ENCODE measurements at regions not wholly inside any gene's neighbourhood (a gene's known extent, or its start where the extent isn't known, plus 50 kb on each side); places are given as distances from the start of the nearest gene placed in this dataset.
"Not testable (repeated sequence)": the region's sequence is repeated elsewhere in the genome, so short reads cannot be mapped to it uniquely, and the experiment has no call there.

DNA sequence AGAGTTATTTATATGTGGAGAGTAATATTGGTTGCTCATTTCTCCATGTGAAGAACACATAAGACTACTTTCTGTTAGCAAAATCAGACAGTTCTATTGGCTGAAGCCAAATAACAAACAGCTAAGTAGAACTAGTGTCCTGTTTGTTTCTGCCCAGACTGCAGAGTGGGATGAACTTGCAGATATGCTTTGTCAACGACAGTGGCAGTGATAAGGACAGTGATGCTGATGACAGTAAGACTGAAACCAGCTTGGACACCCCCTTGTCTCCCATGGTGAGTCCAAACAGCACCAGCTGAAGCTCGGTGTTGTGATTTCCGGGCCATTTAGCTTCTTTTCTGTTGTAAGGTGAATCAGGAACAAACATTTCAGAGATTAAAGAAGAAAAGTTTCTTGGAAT lies 102.6 kb upstream of the IL12A start:
- DNase-seq: no peak

DNA sequence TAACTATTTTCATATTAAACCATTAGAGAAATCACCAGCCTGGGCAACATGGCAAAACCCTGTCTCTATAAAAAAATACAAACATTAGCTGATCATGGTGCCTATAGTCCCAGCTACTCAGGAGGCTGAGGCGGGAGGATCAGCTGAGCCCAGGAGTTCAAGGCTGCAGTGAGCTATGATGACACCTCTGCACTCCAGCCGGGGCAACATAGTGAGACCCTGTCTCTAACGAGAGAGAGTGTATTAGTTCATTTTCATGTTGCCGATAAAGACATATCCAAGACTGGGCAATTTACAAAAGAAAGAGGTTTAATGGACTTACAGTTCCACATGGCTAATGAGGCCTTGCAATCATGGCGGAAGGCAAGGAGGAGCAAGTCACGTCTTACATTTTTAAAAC lies 102.1 kb upstream of the IL12A start:
- not testable (repeated sequence) for DNase-seq

DNA sequence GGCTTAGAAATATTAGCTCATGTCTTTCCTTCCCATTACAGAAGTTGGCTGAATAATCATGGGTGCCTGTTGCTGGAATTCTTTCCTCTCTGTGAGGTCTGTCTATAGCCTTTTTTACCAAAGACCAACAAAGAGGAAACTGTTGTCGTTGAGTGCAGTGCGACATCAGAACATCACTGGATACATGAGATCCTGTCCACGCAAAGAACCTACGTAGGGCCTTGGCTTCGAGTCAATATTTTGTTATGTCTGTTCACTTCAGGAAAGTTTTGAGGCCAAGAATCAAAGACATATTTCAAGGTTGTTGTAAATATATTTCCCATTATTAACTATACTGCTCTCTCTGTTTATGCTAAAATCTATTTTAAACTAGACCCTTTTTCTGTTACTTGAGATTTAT lies 101.5 kb upstream of the IL12A start:
- no peak for DNase-seq

DNA sequence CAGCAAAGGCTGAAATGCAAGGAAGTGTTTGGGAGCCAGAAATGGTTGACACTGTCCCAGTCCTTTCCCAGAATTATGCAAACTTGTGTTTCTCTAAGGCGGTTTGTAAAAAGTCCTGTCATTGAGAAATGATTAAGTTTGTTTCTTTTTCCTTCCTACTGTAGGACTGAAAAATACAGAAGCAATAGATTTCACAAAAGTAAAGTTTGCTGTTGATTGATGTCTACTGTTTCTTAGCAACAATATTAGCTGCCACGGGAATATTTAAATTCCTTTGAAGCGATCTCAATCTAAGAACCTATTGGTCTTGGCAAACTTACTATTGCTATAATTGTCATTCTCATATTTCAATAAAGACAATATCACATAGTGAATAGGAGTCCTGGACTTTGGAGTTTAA lies 100.7 kb upstream of the IL12A start:
- DNase-seq: no peak

DNA sequence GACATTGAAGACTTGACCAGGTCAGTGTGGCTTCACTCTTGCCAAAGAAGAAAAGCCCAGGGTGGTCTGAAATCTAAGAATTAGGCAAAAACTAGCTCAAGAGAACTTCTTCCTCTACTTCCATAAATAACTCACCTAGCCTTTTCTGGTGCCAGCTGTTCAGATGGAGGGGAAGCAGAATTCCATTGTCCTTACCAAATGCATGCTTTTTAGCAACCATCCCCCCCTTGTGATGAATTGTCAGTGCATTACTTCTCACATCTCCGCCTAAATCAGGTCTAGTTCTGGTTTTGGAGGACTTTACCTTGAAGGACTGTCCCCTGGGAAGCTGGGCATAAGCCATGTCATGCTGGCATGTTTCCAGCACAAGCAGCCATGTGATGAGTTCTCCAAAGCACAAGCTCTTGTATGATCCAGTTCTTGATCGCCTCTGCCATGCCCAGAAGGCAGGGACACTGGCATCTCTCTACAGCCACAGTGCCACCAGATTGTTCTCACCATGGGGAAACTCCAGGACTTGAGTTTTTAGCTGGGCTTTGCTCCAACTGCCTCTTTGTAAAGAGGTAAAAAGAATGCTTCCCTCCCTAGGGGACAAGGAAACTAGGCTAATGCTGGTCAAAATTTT lies 96.4 kb upstream of the IL12A start:
- no peak for DNase-seq

DNA sequence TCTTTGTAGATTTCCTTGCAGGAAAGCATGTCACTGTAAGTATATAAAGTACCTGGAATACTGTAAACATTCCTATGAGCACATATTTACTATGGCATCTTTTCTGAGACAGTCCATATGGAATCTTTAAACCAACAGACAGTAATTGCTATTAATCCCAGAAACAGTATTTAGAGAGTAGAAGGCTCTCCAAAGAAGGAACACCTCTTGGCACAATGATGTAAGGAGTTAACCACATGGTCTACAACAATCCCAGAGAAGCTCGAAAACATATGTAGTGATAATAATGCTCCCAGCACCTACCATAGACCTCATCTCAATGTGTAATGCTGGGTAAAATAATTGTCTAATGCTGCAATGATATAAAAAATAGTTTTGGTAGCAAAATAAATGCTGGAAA lies 95.8 kb upstream of the IL12A start:
- no peak for DNase-seq

DNA sequence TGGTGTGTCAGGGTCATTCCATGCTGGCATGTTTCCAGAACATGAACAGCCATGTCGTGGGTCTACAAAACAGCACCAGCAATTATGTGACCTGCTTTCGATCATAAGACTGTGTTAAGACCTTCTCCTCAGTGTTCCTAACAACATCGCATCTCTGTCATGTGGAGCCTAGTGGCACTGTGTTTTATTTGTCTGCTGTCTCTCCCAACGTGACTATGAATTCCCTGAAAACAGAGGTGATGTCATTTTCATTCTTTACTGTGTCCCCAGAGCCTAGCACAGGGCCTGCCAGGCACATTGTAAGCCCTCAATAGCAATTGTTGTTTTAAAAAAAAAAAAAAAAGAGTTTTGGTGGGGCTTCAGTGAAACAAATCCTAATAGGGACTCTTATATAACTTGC lies 94.2 kb upstream of the IL12A start:
- DNase-seq: no peak

DNA sequence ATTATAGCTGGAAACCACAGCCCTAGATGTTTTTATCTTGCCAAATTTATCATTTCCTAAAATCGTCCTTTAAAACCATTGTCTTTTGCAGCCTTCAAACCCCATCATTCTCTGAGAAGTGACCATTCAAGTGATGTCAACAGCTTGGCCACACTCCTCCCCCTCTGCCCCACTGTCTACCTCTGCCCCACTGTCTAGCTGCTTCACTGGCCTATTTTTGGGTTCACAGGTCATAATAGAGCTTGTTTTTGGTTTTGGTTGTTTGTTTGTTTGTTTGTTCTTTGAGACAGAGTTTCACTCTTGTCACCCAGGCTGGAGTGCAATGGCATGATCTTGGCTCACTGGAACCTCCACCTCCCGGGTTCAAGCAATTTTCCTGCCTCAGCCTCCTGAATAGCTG lies 93.2 kb upstream of the IL12A start:
- no peak for DNase-seq

DNA sequence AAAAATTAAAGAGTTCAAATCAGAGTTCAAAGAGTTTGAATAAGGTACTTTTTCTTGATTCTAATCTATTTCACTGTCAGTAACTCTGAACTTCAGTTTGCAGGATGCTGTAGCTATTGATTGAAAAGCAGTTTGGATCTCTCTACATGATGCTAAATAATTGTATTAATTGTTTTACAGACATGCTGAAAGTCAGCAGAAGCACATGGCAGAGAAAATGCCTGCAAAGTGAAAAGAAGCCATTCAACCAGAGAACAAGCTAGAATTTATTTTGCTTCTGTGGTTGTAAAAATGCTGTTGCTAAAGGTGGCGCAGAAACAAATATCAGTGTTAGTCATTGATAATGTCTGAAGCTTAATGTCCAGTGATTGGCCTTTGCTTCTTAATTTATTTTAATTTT lies 92.1 kb upstream of the IL12A start:
- DNase-seq: no peak

DNA sequence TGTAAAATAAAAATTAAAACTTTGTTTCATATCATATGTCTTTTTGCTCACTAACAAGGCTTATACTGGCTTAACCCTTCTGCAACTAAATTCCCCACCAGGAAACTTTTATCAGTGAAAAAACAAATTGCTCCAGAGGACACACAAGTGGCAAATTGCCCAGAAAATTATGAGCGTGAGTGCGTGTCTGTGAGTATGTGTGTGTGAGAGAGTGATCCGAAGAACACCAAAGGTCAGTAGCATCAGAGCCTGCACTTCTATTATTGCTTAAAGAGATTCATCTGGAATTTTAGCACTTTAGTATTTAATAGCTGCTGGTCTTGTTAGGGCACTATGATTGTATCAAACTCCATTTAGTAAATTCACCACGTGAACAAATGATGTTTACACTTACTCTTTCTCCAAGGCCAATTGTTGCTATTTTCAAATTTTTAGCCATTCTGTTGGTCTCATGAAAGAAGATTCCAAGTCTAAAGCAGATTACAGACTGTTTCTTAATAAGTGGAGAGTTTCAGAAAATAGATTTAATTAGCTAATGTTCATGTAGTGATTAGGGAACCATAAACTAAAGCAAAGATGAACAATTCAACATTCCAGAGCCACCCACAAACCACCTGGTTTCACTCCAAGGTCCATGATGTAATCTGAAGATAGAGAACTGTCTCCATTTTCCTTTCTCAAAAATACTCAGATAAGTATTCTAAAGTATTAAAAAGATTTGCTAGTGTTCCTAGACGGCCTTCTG lies 91.1 kb upstream of the IL12A start:
- DNase-seq: peak; percentile 36

DNA sequence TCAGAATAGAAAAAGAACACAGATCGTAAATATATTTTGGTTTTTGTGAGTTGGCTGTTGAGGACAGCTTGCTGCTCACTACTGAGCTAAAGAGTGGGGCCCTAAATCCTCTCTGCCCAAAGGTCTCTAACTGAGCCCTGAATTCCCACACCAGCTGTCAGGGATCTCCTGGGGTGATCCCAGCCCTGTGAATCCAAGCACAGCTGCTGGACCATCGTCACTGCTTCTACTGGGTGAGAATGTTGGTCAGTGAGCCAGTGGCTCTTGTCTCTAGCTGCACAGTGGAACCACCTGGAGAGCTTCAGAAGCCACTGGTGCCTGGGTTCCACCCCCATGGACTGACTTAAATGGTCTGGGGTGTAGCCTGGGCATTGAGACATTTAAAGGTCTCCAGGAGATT lies 90.5 kb upstream of the IL12A start:
- no peak for DNase-seq

DNA sequence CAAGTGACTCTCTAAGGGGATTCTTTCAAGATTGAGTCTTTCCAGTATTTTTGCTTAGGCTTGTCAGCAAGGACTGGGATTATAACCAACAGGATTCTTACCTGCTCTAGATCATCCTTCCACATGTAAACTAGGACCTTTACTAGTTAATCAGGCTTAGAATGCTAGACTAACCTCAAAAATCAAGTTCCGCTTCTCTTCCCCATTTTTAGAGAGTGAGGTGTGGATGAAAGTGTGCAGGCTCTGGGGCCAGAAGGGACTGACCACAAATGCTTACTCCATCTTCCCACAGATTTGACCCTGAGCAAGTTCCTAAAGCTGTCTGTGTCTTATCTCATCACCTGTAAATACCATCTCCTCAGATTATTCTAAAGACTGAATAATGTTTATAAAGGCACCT lies 89.5 kb upstream of the IL12A start:
- no peak for DNase-seq

DNA sequence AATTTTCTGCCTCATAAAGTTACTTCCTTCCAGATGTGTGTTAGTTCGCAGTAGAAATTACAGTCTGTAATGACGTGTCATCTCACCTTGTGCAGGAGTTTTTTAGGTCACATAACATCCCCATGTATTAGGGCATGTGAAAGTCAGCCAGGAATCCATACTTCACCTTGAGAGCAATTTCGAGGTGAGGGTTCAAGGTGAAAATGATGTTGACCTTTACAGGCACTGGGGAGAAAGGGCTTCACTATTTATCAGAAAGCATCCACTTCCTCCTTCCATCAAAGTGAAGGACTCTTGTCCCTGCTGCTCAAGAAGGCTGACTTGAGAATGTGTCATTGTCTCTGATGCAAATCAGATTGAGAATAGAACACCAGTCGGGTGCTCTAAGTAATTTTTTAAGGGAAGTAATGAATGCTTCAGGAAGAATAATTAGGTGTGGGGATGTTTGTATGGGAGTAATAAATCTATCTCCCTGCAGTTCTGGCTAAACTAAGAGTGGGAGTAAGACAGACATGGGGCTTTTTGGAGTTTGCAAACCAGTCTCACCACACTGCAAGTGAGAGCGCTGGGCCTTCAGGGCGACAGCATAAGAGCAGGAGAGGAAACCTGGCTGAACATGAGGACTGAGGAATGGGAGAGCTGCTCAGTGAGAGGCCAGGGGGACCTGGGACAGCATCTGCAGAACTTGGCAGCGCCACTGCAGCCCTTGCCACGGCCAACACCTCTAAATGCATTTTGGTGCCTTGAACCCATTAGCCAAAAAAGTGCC lies 85.9 kb upstream of the IL12A start:
- DNase-seq: no peak

DNA sequence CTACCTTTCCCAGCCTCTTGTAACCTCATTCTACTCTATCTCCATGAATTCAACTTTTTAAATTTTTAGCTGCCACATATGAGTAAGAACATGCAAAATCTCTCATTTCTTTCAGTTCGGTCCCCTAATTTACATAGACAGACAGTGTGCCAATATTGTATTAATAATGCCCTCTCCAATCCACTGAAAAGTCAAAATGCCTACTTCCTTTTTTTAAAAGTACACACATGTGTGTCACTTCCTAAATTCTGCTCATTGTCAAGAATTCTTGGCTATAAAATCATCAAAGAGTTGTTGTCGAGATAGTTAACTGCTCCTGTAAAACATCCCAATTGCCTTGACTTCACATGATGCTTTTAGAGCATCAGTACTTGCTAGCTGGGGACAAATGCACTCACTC lies 84.2 kb upstream of the IL12A start:
- DNase-seq: no peak

DNA sequence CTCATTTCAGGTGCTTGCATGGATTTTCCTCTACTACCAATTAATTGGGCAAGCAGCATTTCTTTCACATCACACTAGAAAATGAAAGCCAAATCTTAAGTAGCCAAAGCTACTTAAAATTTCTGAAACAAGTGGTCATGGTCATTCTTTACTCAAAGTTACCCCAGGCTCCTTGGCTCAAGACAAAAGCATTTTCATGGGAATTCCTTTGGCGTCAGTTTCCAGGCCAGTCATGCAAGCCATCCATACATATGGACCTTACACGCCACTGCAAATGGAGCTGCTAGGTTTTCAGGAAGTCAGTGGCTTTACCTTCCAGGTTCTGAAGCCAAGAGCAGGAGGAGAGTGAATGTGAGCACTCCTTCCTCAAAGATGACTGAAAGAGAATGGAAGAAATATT lies 83.7 kb upstream of the IL12A start:
- no peak for DNase-seq

DNA sequence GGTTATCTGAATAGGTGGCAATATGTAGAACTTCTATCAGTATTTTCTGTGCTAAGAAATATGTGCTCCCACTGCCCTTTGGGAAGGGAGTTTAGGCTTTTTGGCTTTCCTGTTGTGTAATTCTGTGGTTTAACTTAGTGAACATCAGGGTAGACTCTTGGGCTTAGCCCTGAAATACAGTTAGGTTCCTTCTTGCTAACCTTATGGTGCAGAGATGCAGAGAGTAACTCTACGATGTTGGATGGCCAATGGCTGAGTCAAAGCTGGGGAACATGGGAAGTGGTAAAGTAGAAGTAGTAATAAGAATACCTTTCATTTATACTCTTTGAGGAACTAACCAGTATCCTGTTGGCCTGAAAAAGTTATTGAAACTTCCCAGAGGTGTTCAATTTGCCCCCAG lies 80.8 kb upstream of the IL12A start:
- no peak for DNase-seq

DNA sequence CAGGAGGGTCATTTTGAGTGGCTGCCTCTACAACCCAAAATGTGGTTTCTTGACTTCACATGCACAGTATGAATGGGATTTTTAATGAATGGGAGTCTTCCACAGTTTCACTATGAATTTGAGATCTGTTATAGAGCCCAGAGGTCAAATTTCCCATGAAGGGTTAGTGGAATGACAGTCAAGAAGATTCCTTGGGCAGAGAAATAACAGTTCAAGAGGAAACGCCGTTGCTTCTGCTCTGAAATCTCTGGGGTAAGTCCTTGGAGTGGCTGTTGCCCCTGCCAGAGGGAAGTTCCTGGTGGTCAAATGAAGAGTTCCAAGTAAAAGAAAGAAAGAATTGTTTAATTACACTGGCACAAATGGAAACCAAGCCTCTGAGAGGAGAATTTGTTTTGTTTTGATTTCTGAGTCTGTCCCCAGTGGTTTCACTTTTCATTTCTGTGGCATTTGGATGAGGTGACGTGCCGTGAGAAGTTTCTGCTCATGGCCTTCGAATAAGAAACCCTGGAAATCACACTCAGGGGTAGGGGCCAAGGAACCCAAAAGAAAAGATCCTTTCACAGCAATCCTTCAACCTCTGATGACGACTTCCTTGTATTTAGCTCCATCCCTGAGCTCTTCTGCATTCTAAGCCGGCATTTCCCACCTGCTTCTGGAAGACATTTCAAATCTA lies 77.5 kb upstream of the IL12A start:
- no peak for DNase-seq

DNA sequence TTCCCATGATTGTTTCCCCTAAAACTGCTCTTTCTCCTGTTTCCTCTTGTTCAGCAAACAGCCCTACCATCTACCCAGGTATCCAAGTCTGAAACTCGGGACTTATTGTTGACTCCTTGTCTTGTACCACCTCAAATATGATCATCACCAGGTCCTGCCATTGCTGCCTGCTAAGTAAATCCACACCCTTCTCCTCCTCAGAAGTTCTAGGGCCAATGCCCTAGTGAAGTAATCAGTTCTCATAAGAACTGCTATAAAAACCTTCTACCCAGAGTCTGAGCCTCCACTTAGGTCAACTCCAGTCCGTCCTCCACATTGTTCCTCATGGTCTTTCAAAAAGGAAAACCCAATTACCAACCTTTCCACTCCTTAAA lies 77.0 kb upstream of the IL12A start:
- no peak for DNase-seq

DNA sequence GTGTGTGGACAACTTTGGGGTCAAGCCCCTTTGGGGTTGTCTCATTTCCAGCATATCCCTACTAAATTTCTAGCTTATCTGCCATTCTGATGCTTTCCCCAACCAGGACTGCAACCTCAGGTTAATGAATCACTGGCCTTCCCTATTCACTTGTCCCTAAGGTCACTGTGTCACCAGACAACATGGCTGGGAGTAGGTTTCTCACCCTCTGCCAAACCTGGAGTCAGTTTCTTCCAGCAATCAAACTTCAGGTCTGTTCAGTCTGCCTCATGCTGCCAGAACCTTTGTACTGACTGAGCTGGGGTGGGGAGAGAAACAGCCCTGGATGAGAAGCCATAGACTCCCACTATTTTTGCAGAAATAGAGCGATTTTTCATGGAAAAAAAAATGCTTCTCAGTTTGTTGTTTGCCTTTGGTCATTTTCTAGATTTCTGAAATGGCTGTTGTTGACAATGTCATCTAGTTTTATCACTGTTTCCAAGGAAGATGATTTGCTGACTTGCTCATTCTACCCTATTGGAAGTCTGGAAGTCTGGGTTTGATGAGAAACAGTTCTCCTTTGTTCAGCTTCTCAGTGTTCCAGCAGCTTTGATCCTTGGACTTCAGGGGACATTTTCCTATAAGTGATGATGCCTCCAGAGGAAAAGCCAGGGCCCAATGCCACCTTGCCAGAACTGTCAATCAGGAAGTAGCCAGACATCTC lies 74.8 kb upstream of the IL12A start:
- DNase-seq: no peak

DNA sequence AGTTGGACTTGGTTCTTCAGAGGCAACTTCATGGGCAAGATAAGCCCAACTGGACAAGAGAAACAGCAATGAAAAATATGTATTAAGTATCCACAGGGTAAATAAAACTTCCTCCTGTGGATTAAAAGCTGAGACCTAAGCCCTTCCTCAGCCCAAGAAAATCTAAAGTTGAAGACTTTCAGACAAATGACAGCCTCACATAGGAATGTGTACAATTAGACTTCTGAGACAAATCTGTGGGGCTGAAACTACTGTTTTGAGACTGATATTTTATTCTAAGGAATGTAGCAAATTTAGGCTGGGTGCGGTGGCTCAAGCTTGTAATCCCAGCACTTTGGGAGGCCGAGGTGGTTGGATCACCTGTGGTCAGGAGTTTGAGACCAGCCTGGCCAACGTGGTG lies 74.2 kb upstream of the IL12A start:
- DNase-seq: no peak

DNA sequence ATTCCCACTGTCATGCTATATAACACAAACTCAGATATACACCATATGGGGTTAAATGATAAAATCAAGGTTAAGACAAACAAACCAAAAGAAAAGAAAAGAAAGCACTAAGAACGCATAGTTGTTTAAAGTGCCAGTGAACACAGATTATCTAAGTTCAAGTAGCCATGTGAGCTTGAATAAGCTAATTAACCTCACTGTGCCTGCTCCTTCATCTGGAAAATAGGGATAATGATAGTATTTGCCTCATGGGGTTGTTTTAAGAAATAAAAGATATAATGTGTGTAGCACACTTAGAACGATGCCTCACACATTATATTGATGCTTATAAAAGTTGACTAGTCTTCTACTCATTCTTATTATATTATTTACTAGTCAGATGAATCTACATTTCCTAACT lies 72.6 kb upstream of the IL12A start:
- no peak for DNase-seq

DNA sequence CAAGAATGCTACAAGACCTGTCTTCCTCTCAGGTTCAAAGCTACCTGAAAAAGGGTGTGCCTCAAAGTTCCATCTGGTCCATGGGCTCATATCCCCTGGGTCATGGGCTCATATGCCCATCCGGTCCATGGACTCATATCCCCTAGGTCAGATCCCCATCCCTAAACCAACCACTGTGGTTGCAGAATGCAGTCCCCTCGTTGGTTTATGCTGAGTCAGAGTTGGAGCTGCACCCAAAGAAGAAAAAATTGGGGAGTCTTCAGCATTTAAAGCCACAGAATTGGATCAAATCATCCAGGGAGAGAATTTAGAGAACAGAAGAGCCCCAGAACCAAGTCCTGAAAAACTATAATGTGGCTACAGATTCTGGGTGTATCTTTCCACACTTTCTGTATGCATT lies 71.5 kb upstream of the IL12A start:
- DNase-seq: no peak

DNA sequence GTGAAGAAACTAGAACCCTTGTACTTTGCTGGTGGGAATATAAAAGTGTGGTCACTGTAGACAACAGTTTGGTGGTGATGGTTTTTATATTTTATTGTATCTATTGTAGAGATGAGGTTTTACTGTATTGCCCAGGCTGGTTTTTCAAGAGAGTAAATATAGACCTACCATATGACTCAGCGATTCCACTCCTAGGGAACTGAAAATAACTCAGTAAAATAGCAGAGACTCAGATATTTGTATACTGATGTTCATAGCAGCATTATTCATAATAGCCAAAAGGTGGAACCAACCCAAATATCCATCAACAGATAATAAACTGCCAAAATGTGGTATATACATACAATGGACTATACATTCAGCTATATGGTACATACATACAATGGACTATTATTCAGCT lies 68.8 kb upstream of the IL12A start:
- no peak for DNase-seq

All from dermis blood vessel endothelial cell (primary cell).